GM12892 (cell line): ENCODE measurements at regions not wholly inside any gene's neighbourhood (a gene's known extent, or its start where the extent isn't known, plus 50 kb on each side); places are given as distances from the start of the nearest gene placed in this dataset.

Experiments
- POLR2A ChIP-seq: IDR thresholded peaks from 2 replicates; pipeline ENCODE4 v1.6.1; 2011; ENCODE audit warnings: low read depth, low read length, control low read depth
- POLR2AphosphoS5 ChIP-seq: IDR thresholded peaks from 2 replicates; pipeline ENCODE4 v1.6.1; 2011; ENCODE audit warnings: low read depth, low read length, control low read depth

DNA sequence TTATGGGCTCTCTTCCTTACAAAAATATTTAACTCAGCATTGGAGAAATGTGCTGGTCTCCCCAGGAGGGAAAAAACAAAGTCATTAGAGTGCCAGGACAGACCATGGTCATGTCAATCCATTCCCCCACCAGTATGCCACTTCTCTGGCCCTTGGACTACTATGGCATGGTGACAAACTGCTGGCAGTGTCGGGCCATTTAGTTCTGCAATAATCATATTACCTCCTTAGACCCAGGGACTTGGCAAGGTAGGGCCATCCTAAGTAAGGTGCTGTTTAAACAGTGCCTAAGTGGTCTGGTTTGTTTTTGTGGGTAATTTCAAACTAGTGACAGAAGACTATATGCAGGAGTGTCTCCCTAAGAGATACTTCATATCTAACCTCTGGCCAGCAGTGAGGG, 177.8 kb upstream of the STK32A start:
- TF ChIP-seq POLR2AphosphoS5: no peak
- no peak for TF ChIP-seq POLR2A
